Testis (tissue), 2 donors: ENCODE measurements at regions not wholly inside any gene's neighbourhood (a gene's known extent, or its start where the extent isn't known, plus 50 kb on each side); places are given as distances from the start of the nearest gene placed in this dataset.

Experiments
- POLR2A ChIP-seq: fragments of 450-650 bp; IDR thresholded peaks from one replicate; pipeline ENCODE4 v1.6.1; 2017; ENCODE audit warnings: antibody characterized with exemption, mild to moderate bottlenecking, moderate library complexity
- TF ChIP-seq, protein P1 (sequence below), 3 experiments: fragments of 450-650 bp in 2 of 3; fragments of 200-600 bp in 1 of 3; sonication (generic) in 1 of 3; IDR thresholded peaks; one replicate each; pipeline ENCODE4 v1.5.1; 2016 to 2019; ENCODE audit warnings: antibody characterized with exemption in 3 of 3, mild to moderate bottlenecking in 2 of 3, moderate library complexity in 1 of 3

DNA sequence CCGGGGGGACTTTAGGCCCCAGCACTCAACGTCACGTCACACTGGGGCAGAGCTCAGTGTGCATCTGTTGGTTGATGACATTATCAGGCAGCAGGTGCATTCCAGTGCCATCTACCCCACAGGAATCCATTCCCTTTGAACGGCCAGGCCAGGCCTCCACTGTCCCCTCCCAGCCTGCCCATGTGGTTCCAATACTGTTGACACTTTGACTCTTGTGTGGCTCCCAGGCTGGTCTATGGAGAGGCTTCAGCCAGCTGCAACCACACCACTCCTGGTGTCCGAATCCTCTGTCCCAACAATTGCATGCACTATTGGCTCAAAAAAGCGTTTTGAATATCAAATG is 92.0 kb upstream of the SIM2 start:
- TF ChIP-seq, protein P1, sequence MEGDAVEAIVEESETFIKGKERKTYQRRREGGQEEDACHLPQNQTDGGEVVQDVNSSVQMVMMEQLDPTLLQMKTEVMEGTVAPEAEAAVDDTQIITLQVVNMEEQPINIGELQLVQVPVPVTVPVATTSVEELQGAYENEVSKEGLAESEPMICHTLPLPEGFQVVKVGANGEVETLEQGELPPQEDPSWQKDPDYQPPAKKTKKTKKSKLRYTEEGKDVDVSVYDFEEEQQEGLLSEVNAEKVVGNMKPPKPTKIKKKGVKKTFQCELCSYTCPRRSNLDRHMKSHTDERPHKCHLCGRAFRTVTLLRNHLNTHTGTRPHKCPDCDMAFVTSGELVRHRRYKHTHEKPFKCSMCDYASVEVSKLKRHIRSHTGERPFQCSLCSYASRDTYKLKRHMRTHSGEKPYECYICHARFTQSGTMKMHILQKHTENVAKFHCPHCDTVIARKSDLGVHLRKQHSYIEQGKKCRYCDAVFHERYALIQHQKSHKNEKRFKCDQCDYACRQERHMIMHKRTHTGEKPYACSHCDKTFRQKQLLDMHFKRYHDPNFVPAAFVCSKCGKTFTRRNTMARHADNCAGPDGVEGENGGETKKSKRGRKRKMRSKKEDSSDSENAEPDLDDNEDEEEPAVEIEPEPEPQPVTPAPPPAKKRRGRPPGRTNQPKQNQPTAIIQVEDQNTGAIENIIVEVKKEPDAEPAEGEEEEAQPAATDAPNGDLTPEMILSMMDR (IDR thresholded peaks at IDR 0.05): no peak
- TF ChIP-seq POLR2A: no peak
